HG03196 (cell line): ENCODE measurements at regions not wholly inside any gene's neighbourhood (a gene's known extent, or its start where the extent isn't known, plus 50 kb on each side); places are given as distances from the start of the nearest gene placed in this dataset.
"Not testable (repeated sequence)": the region's sequence is repeated elsewhere in the genome, so short reads cannot be mapped to it uniquely, and the experiment has no call there.

Experiments
- ATAC-seq: cut with Tn5 transposase; IDR thresholded peaks from one replicate; pipeline ENCODE4 v1.9.1; 2021; ENCODE audit not compliant: unreplicated experiment

DNA sequence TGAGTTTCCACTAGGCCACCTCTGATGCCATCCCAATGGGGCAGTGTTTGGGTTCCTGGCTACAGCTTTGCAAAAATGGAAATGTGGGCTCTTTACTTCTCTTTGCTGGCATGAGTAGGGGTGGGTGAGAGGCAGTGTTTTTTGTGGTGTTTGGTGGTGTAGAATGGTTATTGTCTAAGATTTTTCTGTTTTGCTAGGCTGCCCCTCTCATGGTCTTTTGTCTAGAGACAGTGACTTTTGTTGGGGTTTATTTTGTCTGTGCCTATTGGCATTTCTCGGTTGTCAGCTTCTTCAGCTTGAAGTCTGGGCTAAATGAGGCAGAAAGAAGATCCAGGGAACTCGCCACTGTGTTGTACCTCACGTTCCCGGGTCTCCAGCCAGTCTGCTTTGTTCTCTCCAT, 112.1 kb downstream of the CENPF start:
- ATAC-seq = no peak

DNA sequence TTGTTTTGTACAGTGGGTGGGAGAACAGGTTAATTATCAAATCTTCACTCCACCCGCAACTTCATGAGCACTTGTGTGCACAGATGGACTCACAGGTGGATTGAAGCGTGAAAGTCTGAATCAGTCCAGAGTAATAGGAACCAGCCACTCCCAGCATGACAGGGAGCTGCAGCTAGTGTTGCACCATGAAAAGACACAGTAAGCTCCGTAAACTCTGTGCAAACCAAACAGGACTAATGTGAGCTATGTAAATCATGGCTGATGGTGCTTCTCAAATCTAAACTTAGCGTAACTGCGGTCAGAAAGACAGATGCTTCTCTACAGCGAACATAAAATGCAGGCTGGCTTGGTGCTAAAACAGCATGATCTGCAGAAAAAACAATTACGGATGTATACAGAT, 114.4 kb downstream of the CENPF start:
- no peak for ATAC-seq

DNA sequence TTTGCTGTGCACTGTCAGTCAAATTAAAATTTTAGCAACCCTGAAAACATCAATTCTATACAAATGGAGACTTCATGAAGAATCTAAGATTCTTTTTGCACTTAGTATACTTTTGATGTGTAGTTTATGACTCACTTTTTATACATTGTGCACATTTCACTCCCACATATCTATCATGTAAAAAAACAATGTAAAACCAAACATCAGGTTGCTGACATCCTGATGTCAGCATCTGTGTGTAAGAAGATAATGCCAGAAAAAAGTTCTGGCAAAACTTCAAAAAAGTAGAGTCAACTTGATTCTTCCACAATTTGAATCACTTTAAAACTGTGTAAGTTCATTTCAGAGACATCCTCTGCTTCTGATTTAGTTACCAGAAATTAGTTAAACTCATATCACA, 115.7 kb downstream of the CENPF start:
- no peak for ATAC-seq

DNA sequence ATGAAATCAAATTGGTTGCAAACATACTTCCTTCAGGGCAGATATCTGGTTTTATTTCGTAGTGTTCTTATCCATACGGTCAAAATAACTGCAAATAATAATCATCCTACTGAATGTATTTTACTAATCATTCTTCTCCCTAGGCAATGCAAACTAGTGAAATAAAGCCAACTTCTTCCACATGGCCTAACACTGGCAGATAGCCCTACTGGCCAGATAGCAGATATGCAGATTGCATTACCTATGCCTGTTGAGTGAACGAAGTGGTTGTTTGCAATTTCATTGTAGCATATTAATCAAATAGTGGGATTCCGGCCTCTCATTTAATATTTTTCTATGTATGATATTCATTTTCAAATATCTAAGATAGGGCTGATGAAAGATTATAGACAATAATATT, 116.2 kb downstream of the CENPF start:
- ATAC-seq = no peak

DNA sequence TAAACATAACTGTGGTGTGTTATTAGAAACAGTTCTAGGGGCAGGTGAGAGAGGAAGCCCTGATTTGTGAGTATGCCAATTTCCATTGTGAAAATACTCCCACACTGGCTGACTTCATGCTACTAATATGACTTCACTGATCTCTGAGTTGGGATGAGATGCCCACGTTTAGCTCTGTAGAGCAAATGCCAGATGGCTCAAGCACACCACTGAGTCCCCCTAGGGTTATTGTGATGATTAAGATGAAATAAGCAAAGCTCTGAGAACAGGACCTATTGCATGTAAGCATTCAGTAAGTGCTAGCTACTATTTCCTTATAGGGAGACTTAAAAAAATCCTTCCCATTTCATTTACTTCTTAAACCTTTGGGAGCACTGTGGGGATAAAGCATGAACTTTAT, 117.6 kb downstream of the CENPF start:
- no peak for ATAC-seq

DNA sequence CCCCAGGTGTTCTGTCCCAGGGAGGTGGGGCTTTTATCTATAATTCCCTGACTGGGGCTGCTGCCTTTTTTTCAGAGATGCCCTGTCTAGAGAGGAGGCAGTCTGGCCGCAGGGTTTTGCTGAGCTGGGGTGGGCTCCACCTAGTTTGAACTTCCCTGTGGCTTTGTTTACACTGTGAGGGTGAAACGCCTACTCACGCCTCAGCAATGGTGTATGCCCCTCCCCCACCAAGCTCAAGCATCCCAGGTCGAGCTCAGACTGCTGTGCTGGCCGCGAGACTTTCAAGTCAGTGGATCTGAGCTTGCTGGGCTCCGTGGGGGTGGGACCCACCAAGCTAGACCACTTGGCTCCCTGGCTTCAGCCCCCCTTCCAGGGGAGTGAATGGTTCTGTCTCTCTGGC, 124.3 kb downstream of the CENPF start:
- ATAC-seq = no peak

DNA sequence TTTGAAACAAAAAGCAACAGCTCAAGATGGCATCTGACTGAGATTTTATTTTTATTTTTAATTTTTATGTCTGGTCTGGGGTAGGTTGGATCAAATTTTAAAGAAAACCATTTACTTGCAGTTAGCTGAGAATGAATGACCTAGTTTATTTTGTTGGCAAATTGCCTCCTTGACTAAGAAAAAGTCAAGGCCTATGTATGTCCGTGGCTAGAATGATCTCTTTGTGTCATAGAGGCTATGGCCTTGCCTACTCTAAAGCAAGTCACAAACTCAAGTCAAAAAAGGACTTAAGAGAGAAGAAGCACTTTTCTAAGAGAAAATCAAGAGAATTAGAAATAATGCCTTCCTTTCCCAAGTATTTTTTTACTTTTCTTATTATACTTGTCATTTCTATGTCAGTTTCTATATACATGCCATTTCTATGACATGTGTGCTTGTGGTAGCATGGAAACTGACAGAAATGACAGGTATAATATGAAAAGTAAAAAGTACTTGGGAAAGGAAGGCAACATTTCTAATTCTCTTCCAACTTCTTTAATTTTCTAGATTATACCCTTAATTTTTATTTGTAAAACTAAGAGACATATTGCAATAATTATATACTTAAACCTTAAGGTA, 136.7 kb downstream of the CENPF start:
- ATAC-seq = no peak

DNA sequence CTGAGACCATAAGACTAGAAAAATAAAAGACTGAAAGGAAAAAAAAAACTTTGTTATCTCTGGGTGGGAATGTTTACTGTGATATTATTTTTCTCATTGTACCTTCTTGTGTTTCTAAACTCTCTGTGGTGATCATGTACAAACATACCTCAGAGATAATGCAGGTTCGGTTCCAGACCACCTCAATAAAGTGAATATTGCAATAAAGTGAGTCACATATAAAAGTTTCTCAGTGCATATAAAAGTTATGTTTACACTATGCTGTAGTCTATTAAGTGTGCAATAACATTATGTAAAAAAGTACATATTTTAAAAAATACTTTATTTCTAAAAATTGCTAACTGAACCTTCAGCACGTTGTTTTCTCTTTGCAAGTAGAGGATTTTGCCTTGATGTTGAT, 137.5 kb downstream of the CENPF start:
- no peak for ATAC-seq

DNA sequence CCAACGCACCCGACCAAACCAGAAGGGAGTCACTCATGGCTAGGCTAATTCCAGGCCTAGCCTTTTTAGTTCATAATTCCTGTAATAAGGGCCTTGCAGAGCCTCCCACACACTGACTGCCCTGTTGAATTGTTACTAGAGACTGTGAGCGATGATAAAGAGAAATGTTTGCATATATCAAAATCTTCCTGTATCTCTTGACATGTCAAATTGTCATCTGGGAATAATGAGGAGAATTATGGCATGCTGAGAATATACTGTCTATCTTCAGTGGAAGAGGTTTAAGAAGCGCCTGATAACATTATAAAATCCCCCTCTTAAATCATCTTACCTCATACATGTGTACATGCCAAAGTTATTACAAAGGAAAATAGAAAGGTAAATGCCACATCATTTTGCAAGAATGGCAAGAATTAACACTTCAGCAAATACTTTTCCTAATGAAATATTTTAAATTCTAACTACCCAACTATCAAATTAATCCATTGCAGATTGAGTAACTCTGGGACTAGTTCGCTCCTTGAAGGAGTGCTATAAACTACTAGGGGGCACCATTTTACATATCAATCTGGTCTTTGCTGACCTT, 144.1 kb downstream of the CENPF start:
- no peak for ATAC-seq

DNA sequence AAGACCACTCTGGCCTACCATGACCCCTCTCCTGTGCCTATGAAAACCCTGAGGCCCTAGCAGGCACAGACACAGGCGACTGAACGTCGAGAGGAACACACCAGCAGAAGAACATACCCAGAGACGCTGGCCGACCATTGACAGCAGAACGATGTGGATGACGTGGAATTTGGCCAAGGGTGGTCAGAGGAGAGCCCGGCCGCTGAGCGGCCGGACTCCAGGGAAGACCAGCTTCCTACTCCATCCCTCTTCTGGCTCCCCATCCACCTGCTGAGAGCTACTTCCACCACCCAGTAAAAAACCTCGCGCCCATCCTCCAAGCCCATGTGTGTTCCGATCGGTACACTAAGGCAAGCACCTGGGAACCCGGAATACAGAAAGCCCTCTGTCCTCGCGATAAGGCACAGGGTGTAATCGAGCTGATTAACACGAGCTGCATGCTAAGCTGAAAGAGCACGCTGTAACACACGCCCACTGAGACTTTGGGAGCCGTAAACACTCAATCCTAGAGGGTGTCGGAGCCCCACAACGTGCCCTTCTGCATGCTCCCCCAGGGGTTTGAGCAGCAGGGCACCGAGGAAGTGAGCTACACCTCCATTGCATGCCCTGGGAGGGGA, 150.3 kb downstream of the CENPF start:
- ATAC-seq = no peak

DNA sequence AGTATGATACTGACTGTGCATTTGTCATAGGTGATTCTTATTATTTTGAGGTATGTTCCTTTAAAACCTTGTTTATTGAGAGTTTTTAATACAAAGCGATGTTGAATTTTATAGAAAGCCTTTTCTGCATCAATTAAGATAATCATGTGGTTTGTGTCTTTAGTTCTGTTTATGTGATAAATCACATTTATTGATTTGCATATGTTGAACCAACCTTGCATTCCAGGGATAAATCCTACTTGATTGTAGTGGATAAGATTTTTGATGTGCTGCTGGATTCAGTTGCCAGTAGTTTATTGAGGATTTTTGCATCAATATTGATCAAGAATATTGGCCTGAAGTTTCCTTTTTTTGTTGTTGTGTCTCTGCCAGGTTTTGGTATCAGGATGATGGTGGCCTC, 158.0 kb downstream of the CENPF start:
- no peak for ATAC-seq

DNA sequence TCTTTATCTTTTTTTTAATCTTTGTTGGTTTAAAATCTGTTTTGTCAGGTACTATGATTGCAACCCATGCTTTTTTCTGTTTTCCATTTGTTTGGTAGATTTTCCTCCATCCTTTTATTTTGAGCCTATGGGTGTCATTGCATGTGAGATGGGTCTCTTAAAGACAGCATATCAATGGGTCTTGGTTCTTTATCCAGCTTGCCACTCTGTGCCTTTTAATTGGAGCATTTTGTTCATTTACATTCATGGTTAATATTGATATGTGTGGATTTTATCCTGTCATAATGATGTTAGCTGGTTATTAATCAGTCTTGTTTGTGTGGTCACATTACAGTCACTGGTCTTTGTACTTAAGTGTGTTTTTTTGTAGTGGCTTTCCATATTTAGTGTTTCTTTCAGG, 159.9 kb downstream of the CENPF start:
- ATAC-seq = no peak

DNA sequence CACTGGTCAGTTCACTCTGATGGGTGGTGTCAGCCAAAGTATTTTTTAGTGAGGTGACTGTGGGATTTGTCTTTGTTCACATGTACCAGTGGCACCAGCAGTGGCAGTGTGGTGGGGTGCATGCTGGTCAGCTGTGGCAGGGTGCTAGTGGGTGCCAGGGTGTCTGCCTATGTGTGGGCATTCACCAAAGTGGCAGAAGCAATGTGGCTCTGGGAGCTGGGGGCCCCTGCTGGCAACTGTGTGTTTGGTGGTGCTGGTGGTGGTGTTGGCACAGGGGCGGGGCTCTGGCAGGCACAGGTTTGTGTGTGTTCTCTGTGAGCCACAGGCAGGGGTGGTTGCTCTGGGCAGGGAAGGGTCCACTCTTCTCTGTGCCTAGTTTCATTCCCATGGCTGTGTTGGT, 161.5 kb downstream of the CENPF start:
- ATAC-seq = no peak

DNA sequence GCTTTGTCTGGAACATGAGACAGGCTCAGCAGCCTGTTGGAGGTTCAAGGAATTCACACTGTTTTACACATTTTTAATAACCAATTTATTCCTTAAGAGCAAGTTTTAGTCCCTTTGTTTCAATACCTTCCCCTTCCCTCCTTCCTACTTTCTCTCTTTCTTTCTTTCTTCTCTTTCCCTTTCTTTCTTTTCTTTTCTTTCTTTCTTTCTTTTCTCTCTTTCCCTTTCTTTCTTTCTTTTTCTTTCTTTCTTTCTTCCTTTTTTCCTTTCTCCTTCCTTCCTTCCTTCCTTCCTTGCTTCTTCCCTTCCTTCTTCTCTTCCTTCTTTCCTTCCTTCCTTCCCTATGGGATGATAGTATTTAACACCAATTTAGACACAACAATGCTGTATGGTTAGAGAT, 164.2 kb downstream of the CENPF start:
- ATAC-seq = no peak

DNA sequence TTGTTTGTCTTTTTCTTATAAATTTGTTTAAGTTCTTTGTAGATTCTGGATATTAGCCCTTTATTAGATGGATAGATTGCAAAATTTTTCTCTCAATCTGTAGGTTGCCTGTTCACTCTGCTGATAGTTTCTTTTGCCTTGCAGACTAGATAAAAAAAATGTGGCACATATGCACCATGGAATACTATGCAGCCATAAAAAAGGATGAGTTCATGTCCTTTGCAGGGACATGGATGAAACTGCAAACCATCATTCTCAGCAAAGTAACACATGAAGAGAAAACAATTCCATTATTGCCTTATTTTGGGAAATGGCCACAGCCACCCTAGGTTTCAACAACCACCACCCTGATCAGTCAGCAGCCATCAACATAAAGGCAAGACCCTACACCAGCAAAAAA, 166.7 kb downstream of the CENPF start:
- ATAC-seq = not testable (repeated sequence)

DNA sequence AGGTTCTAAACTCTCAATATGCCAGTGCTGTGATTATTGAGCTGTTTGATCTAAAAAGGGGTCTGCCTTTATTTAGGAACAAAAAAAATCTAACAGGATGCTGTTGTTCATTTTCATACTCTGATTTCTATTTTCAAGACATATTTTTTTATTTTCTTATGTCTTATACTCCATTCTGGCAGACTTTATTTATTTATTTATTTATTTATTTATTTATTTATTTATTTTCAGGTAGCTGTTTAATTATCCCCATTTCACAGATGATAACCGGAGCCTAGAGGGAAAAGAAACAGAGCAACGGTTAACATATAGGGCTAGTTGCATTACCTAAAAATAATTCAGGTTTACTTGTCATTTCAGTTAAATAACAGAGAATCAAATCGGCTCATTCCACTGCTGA, 174.4 kb downstream of the CENPF start:
- ATAC-seq = no peak

DNA sequence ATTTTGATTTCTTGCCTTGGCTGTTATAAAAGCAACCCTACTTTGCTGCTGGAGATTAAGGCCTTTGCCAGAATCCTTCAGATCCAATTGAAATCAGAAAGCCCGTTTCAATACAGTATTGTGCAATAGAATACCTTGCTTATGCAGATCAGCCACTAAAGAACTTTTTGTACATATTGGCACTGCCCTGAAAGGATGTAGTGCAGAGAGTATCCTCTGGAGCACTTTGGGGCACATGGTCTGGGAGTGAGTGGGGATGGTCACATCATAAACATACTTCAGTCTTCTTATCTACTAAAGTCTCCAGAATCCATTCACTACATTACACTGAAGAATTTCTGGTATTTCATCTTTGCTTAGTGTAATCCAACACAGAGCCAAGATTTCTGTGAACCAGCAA, 189.0 kb downstream of the CENPF start:
- no peak for ATAC-seq

DNA sequence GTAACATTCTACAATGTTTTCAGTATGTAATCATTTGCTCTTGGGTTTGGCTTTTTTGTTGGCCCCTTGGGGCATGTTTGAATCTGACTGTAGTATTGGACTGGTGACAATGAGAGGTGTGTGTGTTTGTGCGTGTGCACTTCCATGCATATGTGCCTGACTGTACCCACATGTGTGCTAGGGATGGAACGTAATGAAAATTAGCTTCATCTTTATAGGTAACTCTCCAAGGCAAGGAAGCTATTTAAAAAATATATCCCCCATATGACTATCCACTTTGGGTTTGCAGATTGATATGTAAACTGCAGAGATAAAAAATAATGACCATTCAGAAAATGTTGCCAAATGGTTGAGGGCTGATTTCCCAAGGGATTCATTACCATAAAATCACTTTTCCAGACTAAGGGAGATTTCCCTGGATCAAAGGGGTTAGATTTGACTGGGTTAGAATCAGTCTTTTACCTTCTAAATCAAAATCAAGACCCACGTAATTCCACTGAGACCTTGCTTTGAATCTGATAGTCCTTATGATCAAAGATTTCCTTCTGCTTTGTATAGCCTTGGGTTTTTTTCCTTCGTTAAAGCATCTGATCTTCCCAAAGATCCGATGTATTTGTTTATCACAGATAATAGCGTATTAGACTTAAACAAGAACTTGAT, 189.7 kb downstream of the CENPF start:
- no peak for ATAC-seq

DNA sequence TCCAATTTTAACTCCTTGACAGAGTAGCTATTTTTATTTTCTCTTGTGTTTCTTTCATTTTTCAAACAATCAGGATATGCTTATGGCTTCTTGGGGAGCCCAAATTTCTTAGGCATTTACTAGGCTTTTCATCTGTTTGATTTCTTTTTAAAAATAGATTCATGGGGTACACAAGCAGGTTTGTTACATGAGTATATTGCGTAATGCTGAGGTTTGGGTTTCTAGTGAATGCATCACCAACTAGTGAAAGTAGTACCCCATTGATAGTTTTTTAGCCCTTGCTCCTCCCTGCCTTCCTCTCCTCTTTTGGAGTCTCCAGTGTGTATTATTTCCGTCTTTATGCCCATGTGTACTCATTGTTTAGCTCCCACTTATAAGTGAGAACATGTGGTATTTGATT, 190.7 kb downstream of the CENPF start:
- ATAC-seq = no peak

DNA sequence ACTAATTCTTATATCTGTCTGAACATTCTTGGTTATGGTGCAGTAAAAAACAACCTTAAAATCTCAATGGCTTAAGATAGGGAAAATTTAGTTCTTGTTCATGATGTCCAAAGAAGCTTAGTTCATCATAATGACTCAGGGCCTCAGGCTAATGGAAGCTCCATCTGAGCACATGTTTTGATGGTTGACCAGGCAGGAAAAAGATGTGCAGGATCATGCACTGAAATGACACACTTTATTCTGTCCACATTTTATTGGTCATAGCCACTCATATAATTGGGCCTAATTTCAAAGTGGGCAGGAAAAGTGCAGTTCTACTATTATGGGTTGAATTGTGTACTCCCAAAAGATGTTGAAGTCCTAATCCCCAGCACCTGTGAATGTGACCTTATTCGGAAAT, 198.2 kb downstream of the CENPF start:
- no peak for ATAC-seq

DNA sequence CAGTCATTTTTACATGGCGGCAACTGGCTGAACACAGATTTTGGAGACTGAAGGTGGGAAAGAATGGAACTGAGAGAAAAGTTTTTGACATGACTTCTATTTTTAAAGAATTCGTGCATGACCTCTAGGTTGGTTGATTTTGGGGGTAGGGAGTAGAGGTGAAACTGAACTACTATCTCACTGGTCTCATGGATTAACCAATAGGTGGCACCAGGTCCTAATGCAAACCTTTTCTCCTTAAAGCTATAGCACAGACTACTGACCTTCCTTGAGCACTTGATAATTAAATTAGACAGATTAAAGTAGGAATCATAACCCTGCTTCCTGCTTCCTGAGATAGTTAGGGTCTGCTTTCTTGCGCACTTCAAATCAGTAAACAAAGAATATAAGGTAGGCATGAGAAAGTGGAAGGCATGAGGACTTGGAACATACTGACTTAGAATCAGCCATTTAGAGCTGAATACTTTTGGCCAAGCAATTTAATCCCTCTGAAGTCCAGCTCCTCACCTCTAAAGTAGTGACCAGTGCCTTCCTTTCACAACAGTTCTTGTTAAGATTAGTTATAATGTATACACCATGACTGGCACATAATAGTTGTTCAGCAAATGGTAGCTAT, 206.0 kb downstream of the CENPF start:
- no peak for ATAC-seq

DNA sequence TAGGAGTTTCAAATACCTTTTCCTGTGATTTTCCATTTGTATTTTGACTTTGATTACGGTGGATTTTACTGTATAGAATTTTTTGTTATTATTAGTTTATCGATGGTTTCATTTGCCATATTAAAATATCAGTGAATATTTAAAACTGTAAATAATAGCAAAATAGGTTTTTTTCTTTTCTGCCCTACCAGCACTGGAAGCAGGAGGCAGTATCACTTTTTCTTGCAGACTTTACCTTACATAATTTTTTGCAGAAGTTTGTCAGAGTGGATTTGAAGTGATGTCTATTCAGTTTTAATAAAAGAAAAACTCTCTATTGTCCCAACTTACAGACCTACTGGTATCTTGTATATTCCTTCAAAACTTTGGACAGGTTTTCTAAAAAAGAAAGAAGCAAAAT, 213.6 kb downstream of the CENPF start:
- ATAC-seq = no peak
